K562 (cell line): ENCODE measurements at regions not wholly inside any gene's neighbourhood (a gene's known extent, or its start where the extent isn't known, plus 50 kb on each side); places are given as distances from the start of the nearest gene placed in this dataset.

Experiments used
- ATAC-seq: fragments of 200-7000 bp; cut with Tn5 transposase; 3 replicates; pipeline ENCODE4 v1.9.1; 2020; ENCODE audit warnings: moderate library complexity
- BruUV-seq: library from RNA; stranded (reverse); fragments of 400-500 nt; replicated peaks from 2 replicates; lab custom pipeline; 2021; lab: Mats Ljungman, UMichigan
- CTCF ChIA-PET: fragments of 300-600 bp; formaldehyde crosslinking; extraction: SDS; loops from one replicate; lab custom pipeline; 2021; ENCODE audit warnings: low intra/inter-chr PET ratio; lab: Yijun Ruan, JAX
- POLR2A ChIA-PET: fragments of 300-600, 350-650 bp; sonication (Branson Sonifier 250); formaldehyde crosslinking; extraction: SDS; loops from one replicate; lab custom pipeline; 2021; ENCODE audit warnings: antibody characterized with exemption, inconsistent platforms; lab: Yijun Ruan, JAX
- DNase-seq, 4 experiments: peaks; one replicate each; pipeline versions ENCODE4 v3.0.0 to v3.0.0-alpha.2; 2011 to 2018; ENCODE audit warnings: low spot score in 3 of 4, mixed read lengths in 3 of 4; ENCODE audit errors: extremely low read depth in 1 of 4
- FAIRE-seq: peaks from 2 replicates; lab custom pipeline; 2011; peaks lifted over from hg19 to GRCh38; lab: Jason Lieb, UNC
- H2AFZ ChIP-seq: 2 replicates; pipeline ENCODE4 v1.6.0; 2011; ENCODE audit warnings: low read depth, low read length, control low read depth, inconsistent platforms
- H3K27ac ChIP-seq: fragments of 200-600 bp; 3 replicates; pipeline ENCODE4 v1.8.0; 2011; ENCODE audit warnings: low read depth, mild to moderate bottlenecking, control low read depth, inconsistent platforms, low read length, moderate library complexity, mixed read lengths; ENCODE audit errors: extremely low read depth
- H3K27me3 ChIP-seq, 2 experiments: fragments of 300-600 bp in 1 of 2; 2 replicates in 1 of 2; 3 replicates in 1 of 2; pipeline versions ENCODE4 v1.6.0 to v1.8.0; 2011; ENCODE audit warnings: inconsistent platforms in 2 of 2, low read length in 2 of 2, mild to moderate bottlenecking in 1 of 2, mixed read lengths in 1 of 2, moderate library complexity in 1 of 2; ENCODE audit not compliant: control insufficient read depth in 2 of 2, insufficient read depth in 2 of 2
- H3K36me3 ChIP-seq: fragments of 300-600 bp; 3 replicates; pipeline ENCODE4 v1.8.0; 2011; ENCODE audit warnings: mild to moderate bottlenecking, low read length, inconsistent platforms; ENCODE audit not compliant: control insufficient read depth, insufficient read depth
- H3K4me1 ChIP-seq, 2 experiments: fragments of 200-600 bp in 1 of 2; replicated peaks in 1 of 2; 2 replicates in 1 of 2; 3 replicates in 1 of 2; pipeline versions ENCODE4 v1.5.1 to v1.8.0; 2011; ENCODE audit warnings: inconsistent platforms in 2 of 2, low read length in 2 of 2, mild to moderate bottlenecking in 1 of 2, mixed read lengths in 1 of 2, moderate library complexity in 1 of 2; ENCODE audit not compliant: control insufficient read depth in 2 of 2, insufficient read depth in 2 of 2
- H3K4me2 ChIP-seq: 2 replicates; pipeline ENCODE4 v1.6.1; 2011; ENCODE audit warnings: low read length, control low read depth, inconsistent platforms, mixed read lengths; ENCODE audit not compliant: insufficient read depth
- H3K4me3 ChIP-seq: fragments of 200-600 bp; sonication (generic), shearing (Covaris generic); 2 replicates; pipeline ENCODE4 v1.5.1; 2016; ENCODE audit warnings: control low read depth, inconsistent platforms
- H3K79me2 ChIP-seq: fragments of 200-600 bp; 3 replicates; pipeline ENCODE4 v1.8.0; 2011; ENCODE audit warnings: low read length, inconsistent platforms; ENCODE audit not compliant: control insufficient read depth, insufficient read depth
- H3K9ac ChIP-seq, 2 experiments: 2 replicates each; pipeline versions ENCODE4 v1.6.0 to v1.6.1; 2011; ENCODE audit warnings: low read depth in 2 of 2, low read length in 2 of 2, control low read depth in 1 of 2, inconsistent platforms in 1 of 2, mild to moderate bottlenecking in 1 of 2, mixed read lengths in 1 of 2; ENCODE audit not compliant: insufficient read depth in 1 of 2
- H3K9me1 ChIP-seq: one replicate; pipeline ENCODE4 v1.6.0; 2011; ENCODE audit warnings: inconsistent platforms, mild to moderate bottlenecking, low read length, moderate library complexity; ENCODE audit not compliant: control insufficient read depth, insufficient read depth
- H3K9me3 ChIP-seq: replicated peaks from 2 replicates; pipeline ENCODE4 v1.5.1; 2011; ENCODE audit warnings: low read depth, low read length, inconsistent platforms; ENCODE audit not compliant: control insufficient read depth, insufficient read depth
- H4K20me1 ChIP-seq: replicated peaks from 2 replicates; pipeline ENCODE4 v1.6.1; 2011; ENCODE audit warnings: low read length, inconsistent platforms, mixed read lengths; ENCODE audit not compliant: control insufficient read depth, insufficient read depth
- ETV6 ChIP-seq, 3 experiments: fragments of 150-350 bp in 1 of 3; sonication (generic) in 1 of 3; formaldehyde crosslinking in 1 of 3; IDR thresholded peaks; 2 replicates each; pipeline versions ENCODE4 v1.6.1 to v1.8.0; 2014 to 2022; ENCODE audit warnings: borderline replicate concordance in 2 of 3, low read depth in 2 of 3, antibody characterized with exemption in 1 of 3, low read length in 1 of 3, mild to moderate bottlenecking in 1 of 3, missing genetic modification reagents in 1 of 3
- MECOM ChIP-seq: fragments of 250-450 bp; sonication (Bioruptor Pico); IDR thresholded peaks from 2 replicates; pipeline ENCODE4 v1.8.0; 2022; ENCODE audit warnings: inconsistent platforms
- NELFE ChIP-seq: IDR thresholded peaks from 2 replicates; pipeline ENCODE4 v1.6.1; 2011; ENCODE audit warnings: mild to moderate bottlenecking; ENCODE audit not compliant: insufficient read depth, insufficient read length
- POLR2H ChIP-seq: IDR thresholded peaks from 2 replicates; pipeline ENCODE4 v1.6.1; 2016; ENCODE audit warnings: missing genetic modification characterization, low read depth, mild to moderate bottlenecking, control low read depth, missing compliant biosample characterization, moderate library complexity
- ZNF143 ChIP-seq: sonication (generic); formaldehyde crosslinking; IDR thresholded peaks from 2 replicates; pipeline ENCODE4 v1.9.0; 2022; ENCODE audit warnings: mild to moderate bottlenecking, missing genetic modification reagents
- ZNF224 ChIP-seq: sonication (generic); formaldehyde crosslinking; IDR thresholded peaks from 2 replicates; pipeline ENCODE4 v1.8.0; 2022; ENCODE audit warnings: mild to moderate bottlenecking, missing genetic modification reagents
- ZNF668 ChIP-seq: fragments of 250-450 bp; sonication (Bioruptor Pico); IDR thresholded peaks from 2 replicates; pipeline ENCODE4 v1.8.0; 2022; ENCODE audit warnings: mild to moderate bottlenecking, inconsistent platforms
- WGBS: fragments of 100-300 bp; shearing (Covaris generic); methylation state at CpG from one replicate; pipeline ENCODE4 v1.1.6; 2016; ENCODE audit warnings: low coverage, mixed read lengths; ENCODE audit not compliant: insufficient coverage; ENCODE audit errors: missing lambda C conversion rate; 5-methylcytosine and 5-hydroxymethylcytosine counted together
- in situ Hi-C: fragments of 300-500 bp; cut with MboI; formaldehyde crosslinking; loops from 4 replicates; pipeline ENCODE4 v1.15.0; 2018; ENCODE audit warnings: inconsistent platforms, mixed read lengths
- intact Hi-C: fragments of 100-400 bp; cut with micrococcal nuclease; formaldehyde crosslinking; loops from 2 replicates; pipeline ENCODE4 v1.14.2; 2022
- TF ChIP-seq, protein P1 (sequence below): sonication (generic); formaldehyde crosslinking; IDR thresholded peaks from 2 replicates; pipeline ENCODE4 v1.8.0; 2022; ENCODE audit warnings: mild to moderate bottlenecking, low read depth, missing genetic modification reagents

DNA sequence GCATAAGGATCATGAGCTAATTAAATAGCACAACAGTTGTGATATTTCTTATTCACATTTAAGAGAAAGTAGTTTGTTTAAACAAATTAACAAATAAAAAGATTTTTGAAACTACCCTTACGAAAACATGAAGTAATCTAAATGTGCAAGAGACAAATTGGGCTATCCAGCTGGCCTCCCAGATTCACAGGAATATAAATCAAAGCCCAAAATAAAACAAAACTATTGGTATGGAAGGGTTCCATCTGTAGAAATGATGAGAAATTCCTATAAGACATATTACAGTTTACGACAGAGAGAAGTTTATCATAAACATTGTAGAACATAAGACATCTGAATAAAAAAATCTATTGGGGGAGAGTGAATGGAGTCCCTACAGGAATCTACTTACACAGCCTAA lies 1125.1 kb downstream of the TDRD15 start:
- ATAC-seq: no peak
- H4K20me1 ChIP-seq: no peaks in the 10 kb centered on the region
- intact Hi-C loops (no loop called here), in situ Hi-C loops (no loop called here)
- H3K9ac ChIP-seq: no peak overlapping the region
- no peak overlapping the region for H3K4me2 ChIP-seq
- no peak for DNase-seq
- no peak overlapping the region for H3K27ac ChIP-seq
- ChIA-PET CTCF (no interaction called here), POLR2A (no interaction called here)
- no TSS peak for BruUV-seq
- no peaks in the 10 kb centered on the region for H3K4me1 ChIP-seq
- H3K36me3 ChIP-seq: no peaks in the 10 kb centered on the region
- 0% methylated on average over 2 of the region's 2 CpGs for WGBS
- TF ChIP-seq ZNF224 (CRISPR knock-in tag): no peak
- TF ChIP-seq ZNF668 (CRISPR knock-in tag): no peak
- no peak for TF ChIP-seq POLR2H (tag)
- no peak for TF ChIP-seq ETV6 (IDR thresholded peaks at IDR 0.05; ENCODE audit: borderline replicate concordance in 1 of 2, low read depth in 2 of 2, low read length in 1 of 2)
- no peak for TF ChIP-seq ETV6 (CRISPR knock-in tag; IDR thresholded peaks at IDR 0.05; ENCODE audit: borderline replicate concordance)
- no peak for TF ChIP-seq ZNF143 (CRISPR knock-in tag)
- TF ChIP-seq, protein P1, sequence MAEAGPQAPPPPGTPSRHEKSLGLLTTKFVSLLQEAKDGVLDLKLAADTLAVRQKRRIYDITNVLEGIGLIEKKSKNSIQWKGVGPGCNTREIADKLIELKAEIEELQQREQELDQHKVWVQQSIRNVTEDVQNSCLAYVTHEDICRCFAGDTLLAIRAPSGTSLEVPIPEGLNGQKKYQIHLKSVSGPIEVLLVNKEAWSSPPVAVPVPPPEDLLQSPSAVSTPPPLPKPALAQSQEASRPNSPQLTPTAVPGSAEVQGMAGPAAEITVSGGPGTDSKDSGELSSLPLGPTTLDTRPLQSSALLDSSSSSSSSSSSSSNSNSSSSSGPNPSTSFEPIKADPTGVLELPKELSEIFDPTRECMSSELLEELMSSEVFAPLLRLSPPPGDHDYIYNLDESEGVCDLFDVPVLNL (CRISPR knock-in tag): no peak
- TF ChIP-seq NELFE: no peak
- TF ChIP-seq MECOM: no peak
- H3K9me3 ChIP-seq: no peaks in the 10 kb centered on the region
- no peaks in the 10 kb centered on the region for H3K9me1 ChIP-seq
- no peak overlapping the region for H2AFZ ChIP-seq
- no peaks in the 10 kb centered on the region for H3K79me2 ChIP-seq
- no peak overlapping the region for H3K4me3 ChIP-seq
- H3K27me3 ChIP-seq: no peaks in the 10 kb centered on the region
- no peak for FAIRE-seq
